ENCODE measurements at regions not wholly inside any gene's neighbourhood (a gene's known extent, or its start where the extent isn't known, plus 50 kb on each side); places are given as distances from the start of the nearest gene placed in this dataset.

DNA sequence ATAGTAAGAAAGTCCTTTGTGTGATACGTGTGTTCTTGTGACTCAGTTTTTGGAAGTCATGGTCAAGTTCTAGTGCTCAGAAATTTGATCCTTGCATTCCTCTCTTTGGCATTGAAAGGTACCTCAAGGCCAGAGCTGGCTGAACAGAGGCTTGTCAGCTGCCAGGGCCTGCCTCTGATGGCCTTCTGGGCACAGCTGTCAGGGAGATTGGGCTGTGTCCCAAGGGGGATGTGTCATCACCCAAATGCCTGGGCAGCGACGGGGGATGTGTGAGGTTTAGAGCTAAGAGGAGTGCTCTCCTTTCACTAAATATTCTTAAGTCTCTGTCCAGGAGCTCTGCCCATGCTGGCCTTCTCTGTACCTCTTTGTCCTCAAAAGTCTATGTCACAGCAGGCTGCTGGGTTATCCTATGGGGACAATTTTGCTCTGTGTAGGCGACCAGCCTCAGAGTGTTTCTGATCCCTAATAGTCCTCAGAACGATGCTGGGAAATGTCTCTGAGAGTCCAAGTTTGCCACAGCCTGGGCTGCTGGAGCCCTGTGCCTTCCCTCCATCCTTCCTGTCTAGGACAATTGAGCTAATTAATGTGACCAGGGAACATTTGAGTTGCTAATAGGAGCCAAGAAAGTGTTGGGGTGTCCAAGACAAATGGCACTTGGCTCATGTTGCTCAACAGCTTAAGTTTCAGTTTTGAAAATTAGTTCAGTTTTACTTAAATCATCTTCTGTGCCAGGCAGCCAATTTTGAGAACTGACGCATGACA lies 115.4 kb upstream of the ZNF521 start:
- intact Hi-C loops (cut with micrococcal nuclease): no loop called here
- Histone ChIP-seq H3K36me3 (ENCODE audit: control insufficient read depth in 1 of 2, insufficient read depth in 2 of 2, low read length in 2 of 2) (no peaks in the 10 kb centered on the region), H3K4me2 (ENCODE audit: low read length) (no peak overlapping the region), H3K9ac (ENCODE audit: low read length) (no peak overlapping the region), H3K9me3 (ENCODE audit: control insufficient read depth in 1 of 2, insufficient read depth in 1 of 2, low read depth in 1 of 2, low read length in 2 of 2) (peaks cover 0 to 5% of the 10 kb centered on the region in 2 experiments; a peak in 1 of 4 replicates), H3K27ac (ENCODE audit: low read depth, low read length) (no peak overlapping the region), H3K4me1 (ENCODE audit: control insufficient read depth in 1 of 2, insufficient read depth in 2 of 2, low read length in 2 of 2) (no peaks in the 10 kb centered on the region), H3K79me2 (ENCODE audit: insufficient read depth, low read length) (no peaks in the 10 kb centered on the region), H3K9me2 (ENCODE audit: insufficient read depth) (no peaks in the 10 kb centered on the region), H2AFZ (ENCODE audit: low read depth, low read length, poor library complexity, severe bottlenecking) (no peak overlapping the region), H3K27me3 (ENCODE audit: insufficient read depth, low read length) (no peaks in the 10 kb centered on the region), H3K4me3 (replicated peaks in 1 of 2; ENCODE audit: low read depth in 1 of 2, low read length in 2 of 2) (no peak overlapping the region), H4K20me1 (ENCODE audit: insufficient read depth) (no peaks in the 10 kb centered on the region)
- POLR2A ChIA-PET: no interaction called here
- RAD21 ChIA-PET (ENCODE audit: low non-redundant PET in 1 of 2, low total read pairs in 2 of 2, uncharacterized antibody in 2 of 2, unreplicated experiment in 2 of 2): no interaction called here
- CTCF ChIA-PET: no interaction called here
- TF ChIP-seq ELF1 (IDR thresholded peaks at IDR 0.05; ENCODE audit: borderline replicate concordance, low read depth): no peak
- TF ChIP-seq RAD21 (IDR thresholded peaks at IDR 0.05; ENCODE audit: low read depth): no peak
- no peak for TF ChIP-seq FOSL1 (IDR thresholded peaks at IDR 0.05; ENCODE audit: low read depth)
- no peak for TF ChIP-seq YY1 (IDR thresholded peaks at IDR 0.05; ENCODE audit: extremely low read depth, insufficient replicate concordance, low read depth, low read length)
- TF ChIP-seq, protein P1, sequence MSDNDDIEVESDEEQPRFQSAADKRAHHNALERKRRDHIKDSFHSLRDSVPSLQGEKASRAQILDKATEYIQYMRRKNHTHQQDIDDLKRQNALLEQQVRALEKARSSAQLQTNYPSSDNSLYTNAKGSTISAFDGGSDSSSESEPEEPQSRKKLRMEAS (IDR thresholded peaks at IDR 0.05): no peak
- ATAC-seq (no peak), DNase-seq (ENCODE audit: low read depth, low spot score) (no peak)
- BruUV-seq (replicated peaks): no TSS peak

DNA sequence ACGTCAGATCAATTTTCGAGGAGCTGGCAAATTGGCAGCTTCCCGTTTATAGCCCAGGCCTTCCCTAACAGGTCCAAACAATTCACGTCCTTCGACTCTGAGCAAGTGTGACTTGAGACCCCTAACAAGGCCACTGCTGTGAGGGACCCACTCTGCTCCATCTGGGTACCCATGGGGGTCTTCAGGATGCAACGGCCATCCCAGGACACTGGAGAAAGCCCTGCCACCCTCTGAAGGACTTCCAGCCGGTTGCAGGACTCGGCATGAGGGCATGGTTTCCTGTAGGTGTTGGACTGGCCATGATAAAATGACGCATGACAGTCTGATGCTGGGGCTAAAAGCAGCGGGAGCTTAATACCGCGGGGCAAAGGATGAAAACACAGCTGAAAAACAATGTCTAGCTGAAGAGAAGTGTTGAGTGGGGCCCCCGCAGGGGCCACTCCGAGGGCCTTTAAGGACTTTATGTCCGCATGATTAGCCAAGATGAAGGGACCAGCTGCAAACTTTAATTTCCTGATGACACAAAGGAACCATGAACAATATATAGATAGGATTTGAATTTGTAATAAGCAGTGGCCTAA lies 113.3 kb upstream of the ZNF521 start:
- no peak for TF ChIP-seq ZNF274 (IDR thresholded peaks at IDR 0.05; ENCODE audit: low read depth, low read length)
- TF ChIP-seq POLR2AphosphoS5 (IDR thresholded peaks at IDR 0.05; ENCODE audit: low read depth, low read length): no peak
- no peak for TF ChIP-seq POLR2A (IDR thresholded peaks at IDR 0.05; ENCODE audit: borderline replicate concordance, extremely low read depth, insufficient read depth, insufficient read length)
- no peak for TF ChIP-seq SRF (IDR thresholded peaks at IDR 0.05; ENCODE audit: low read depth)
- TF ChIP-seq CEBPB (IDR thresholded peaks at IDR 0.05; ENCODE audit: low read depth): no peak
- TF ChIP-seq, protein P1 (IDR thresholded peaks at IDR 0.05): no peak
- ChIA-PET RAD21 (ENCODE audit: low non-redundant PET in 1 of 2, low total read pairs in 2 of 2, uncharacterized antibody in 2 of 2, unreplicated experiment in 2 of 2) (no interaction called here), POLR2A (no interaction called here), CTCF (no interaction called here)
- H2AFZ ChIP-seq (ENCODE audit: low read depth, low read length, poor library complexity, severe bottlenecking): no peak overlapping the region
- BruUV-seq (replicated peaks): no TSS peak
- ATAC-seq (no peak), DNase-seq (ENCODE audit: low read depth, low spot score) (no peak)
- H3K36me3 ChIP-seq (ENCODE audit: control insufficient read depth in 1 of 2, insufficient read depth in 2 of 2, low read length in 2 of 2): no peaks in the 10 kb centered on the region
- H4K20me1 ChIP-seq (ENCODE audit: insufficient read depth): no peaks in the 10 kb centered on the region
- no peaks in the 10 kb centered on the region for H3K27me3 ChIP-seq (ENCODE audit: insufficient read depth, low read length)
- H3K9ac ChIP-seq (ENCODE audit: low read length): no peak overlapping the region
- no peaks in the 10 kb centered on the region for H3K79me2 ChIP-seq (ENCODE audit: insufficient read depth, low read length)
- intact Hi-C loops (cut with micrococcal nuclease): no loop called here
- H3K9me2 ChIP-seq (ENCODE audit: insufficient read depth): no peaks in the 10 kb centered on the region
- no peaks in the 10 kb centered on the region for H3K4me1 ChIP-seq (ENCODE audit: control insufficient read depth in 1 of 2, insufficient read depth in 2 of 2, low read length in 2 of 2)
- no peak overlapping the region for H3K27ac ChIP-seq (ENCODE audit: low read depth, low read length)
- H3K4me2 ChIP-seq (ENCODE audit: low read length): no peak overlapping the region
- H3K4me3 ChIP-seq (replicated peaks in 1 of 2; ENCODE audit: low read depth in 1 of 2, low read length in 2 of 2): no peak overlapping the region
- peaks cover 0 to 5% of the 10 kb centered on the region in 2 experiments; a peak in 1 of 4 replicates for H3K9me3 ChIP-seq (ENCODE audit: control insufficient read depth in 1 of 2, insufficient read depth in 1 of 2, low read depth in 1 of 2, low read length in 2 of 2)

All from HCT116 (cell line).